NCI-H2081 (cell line): ENCODE measurements at regions not wholly inside any gene's neighbourhood (a gene's known extent, or its start where the extent isn't known, plus 50 kb on each side); places are given as distances from the start of the nearest gene placed in this dataset.

Experiments
- DNase-seq, 2 experiments: peaks; one replicate each; lab custom pipeline; 2025; lab: John Stamatoyannopoulos, UW

DNA sequence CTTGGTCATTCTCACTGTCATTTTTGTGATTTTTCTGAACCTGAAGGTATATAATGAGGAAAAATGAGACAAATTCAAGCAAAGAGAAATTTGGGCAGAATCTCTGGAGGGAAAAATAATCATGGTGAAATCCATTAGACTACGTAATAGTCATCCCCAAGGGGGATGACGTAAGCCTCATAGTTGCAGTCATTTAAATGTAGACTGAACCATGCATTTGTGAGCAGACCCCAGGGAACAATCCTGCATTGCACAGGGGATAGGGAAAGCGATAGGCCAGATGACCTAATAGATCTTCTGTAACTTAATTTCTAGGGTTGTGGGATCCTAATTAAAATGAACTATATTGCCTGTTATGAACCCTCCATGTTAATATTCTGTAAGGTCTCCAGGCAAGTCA, 167.4 kb upstream of the C1orf21 start:
- DNase-seq = no peak

- no peak for DNase-seq
Observed at GRCh38 chr1:184219883-184220282, 166.9 kb upstream of the C1orf21 start.

- DNase-seq = no peak
Observed at GRCh38 chr1:184221087-184221486, 165.7 kb upstream of the C1orf21 start.

DNA sequence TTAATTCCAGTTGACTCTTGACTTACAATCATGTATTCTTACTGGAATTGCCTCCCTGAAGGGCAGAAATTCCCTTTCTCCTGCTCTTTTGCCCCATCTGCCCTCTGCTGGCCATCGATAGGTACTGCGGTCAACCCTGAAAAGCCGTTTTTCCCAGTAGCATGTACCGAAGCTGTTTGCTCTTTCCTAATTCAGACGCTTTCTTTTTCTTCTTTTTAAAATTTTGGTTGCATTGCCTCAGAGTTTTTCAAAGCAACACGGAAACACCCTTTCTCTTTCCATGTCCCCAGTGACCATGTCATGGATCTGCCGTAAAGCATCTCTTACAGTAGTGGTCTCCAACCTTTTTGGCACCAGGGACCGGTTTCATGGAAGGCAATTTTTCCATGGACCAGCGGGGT, 164.2 kb upstream of the C1orf21 start:
- DNase-seq = peak; percentile 42 to 54

GRCh38 chr1:184223216-184223615, 163.6 kb upstream of the C1orf21 start:
- no peak for DNase-seq

DNA sequence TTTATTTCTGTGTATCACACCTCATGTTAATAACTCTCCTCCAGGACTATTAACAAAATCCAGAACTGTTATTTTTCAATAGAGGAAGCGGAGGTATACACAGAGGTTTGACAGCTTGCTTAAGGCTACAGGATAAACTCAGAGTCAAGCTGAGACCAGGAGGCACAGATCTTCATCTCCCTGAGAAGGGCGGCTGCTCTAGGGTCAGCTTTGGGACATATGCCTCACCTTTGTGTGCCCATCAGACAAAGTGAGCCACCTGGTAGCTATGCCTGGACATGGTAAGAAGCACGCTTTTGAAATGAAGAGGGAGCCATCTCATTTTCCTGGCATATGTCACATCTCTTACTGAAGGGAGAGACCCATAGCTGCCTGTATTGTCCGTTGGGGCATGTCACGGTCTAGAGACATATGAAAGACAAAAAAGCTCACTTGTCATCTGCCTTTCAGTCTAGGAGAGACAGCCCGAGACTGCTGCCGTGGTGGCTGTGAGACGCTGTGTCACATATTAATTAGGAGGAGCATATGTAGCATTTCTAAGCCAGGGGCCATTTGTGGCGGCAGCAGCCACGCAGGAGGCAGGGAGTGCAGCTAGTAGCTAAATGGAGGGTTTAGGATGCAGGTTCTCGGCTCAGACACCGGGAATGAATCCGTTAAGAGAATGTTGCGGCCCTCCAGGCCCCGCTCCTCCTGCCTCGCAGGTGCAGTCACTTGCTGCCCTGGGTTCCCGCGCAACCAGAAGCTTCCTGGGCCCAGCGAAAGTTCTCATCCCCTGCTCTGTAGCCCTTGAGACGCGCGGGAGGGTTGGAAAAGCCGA, 161.3 kb upstream of the C1orf21 start:
- no peak for DNase-seq

GRCh38 chr1:184226100-184226487, 160.7 kb upstream of the C1orf21 start:
- DNase-seq = no peak

DNA sequence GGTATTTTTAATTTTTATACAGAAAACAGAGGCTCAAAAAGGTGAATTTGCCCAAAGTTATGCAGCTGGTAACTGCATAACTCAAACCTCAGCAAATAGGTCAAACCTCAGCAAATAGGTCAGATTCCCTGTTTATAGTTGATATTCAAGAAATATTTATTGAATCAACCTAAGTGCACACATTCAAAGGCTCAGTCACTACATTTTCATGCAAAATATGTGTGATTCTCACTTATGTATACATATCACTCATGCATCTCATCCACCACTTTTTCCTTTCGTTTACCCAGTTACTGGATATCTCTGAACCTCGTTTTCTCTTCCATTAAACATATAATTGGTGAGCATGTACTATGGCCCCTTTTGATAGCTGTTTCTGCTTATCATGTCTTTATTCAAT, 158.3 kb upstream of the C1orf21 start:
- DNase-seq = no peak

GRCh38 chr1:184237588-184237987, 149.2 kb upstream of the C1orf21 start:
- no peak for DNase-seq

- no peak for DNase-seq
Observed at GRCh38 chr1:184241446-184241845, 145.4 kb upstream of the C1orf21 start.

DNA sequence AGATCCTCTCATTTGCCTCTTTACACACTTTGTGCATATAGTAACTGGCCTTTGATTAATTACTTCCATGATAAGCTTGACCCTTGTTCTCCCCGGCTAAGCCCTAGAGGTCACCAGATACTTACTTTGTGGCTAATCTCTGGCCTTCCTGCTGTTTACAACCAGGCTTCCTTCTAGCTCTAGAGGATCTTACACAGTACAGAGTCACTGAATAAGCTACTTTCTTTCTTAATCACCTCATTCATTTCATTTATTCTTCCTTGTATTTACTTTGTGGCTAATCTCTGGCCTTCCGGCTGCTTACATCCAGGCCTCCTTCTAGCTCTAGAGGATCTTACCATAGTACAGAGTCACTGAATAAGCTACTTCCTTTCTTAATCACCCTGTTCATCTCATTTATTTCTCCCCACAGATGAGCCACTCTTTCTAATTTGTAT, 144.3 kb upstream of the C1orf21 start:
- no peak for DNase-seq

GRCh38 chr1:184244962-184245361, 141.9 kb upstream of the C1orf21 start:
- no peak for DNase-seq

GRCh38 chr1:184247671-184248070, 139.2 kb upstream of the C1orf21 start:
- no peak for DNase-seq

GRCh38 chr1:184253921-184254320, 132.9 kb upstream of the C1orf21 start:
- DNase-seq = no peak

GRCh38 chr1:184254849-184255248, 132.0 kb upstream of the C1orf21 start:
- no peak for DNase-seq

- DNase-seq = no peak
Observed at GRCh38 chr1:184255560-184255959, 131.3 kb upstream of the C1orf21 start.

- DNase-seq = no peak
Observed at GRCh38 chr1:184257873-184258272, 129.0 kb upstream of the C1orf21 start.

GRCh38 chr1:184258525-184258924, 128.3 kb upstream of the C1orf21 start:
- no peak for DNase-seq

- DNase-seq = no peak
Observed at GRCh38 chr1:184260382-184260781, 126.4 kb upstream of the C1orf21 start.

GRCh38 chr1:184262109-184262508, 124.7 kb upstream of the C1orf21 start:
- no peak for DNase-seq

GRCh38 chr1:184267747-184268146, 119.1 kb upstream of the C1orf21 start:
- DNase-seq = no peak

DNA sequence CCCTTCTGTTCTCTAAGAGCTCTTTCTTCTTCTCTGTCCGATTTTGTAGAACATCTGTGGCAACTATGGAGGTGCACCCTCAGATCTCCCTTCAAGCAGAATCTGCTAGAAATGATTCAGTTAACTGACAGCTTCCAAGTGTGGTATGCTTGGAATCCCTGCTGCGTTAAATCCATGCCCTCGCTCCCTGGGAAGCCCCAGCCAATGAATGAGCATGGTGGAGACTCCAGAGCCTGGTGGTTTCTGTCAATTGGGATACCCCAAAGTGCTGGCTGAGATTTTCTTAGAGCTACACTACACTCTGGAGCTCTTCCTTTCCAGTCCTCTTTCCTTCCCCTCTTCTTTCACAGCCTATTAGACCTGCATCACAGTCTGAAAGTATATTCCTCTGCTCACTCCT, 116.3 kb upstream of the C1orf21 start:
- DNase-seq = no peak

DNA sequence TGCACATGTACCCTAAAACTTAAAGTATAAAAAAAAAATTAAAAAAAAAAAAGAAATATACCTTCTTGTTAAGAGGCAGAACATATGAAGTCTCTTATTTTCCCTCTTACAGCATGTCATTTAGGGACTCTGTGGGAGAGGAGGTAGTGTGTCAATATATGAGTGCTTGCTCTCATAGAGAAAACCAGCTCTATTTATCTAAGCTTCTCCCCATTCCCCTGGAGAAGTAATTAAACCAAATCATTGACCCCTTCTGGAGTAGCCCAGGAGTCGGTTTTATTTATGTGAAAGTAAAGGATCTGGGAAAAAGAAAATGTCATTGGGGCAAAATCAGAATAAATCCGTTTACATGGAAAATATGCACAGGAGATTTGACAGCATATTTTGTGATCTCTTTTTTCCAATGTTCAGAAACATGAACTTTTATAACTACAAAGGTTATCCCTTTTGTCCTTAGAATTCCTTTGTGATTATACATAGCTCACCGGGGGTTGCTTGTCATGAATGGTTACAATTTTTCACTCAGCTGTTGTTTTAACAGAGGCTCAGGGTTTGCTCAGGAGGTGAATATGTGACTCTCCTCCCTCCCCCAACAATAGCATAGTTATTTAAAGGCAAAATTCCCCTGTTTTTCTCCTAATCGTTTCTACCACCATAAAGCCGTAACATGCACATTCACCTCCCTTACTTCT, 114.5 kb upstream of the C1orf21 start:
- DNase-seq = peak in 1 of 2 experiments; percentile 43

DNA sequence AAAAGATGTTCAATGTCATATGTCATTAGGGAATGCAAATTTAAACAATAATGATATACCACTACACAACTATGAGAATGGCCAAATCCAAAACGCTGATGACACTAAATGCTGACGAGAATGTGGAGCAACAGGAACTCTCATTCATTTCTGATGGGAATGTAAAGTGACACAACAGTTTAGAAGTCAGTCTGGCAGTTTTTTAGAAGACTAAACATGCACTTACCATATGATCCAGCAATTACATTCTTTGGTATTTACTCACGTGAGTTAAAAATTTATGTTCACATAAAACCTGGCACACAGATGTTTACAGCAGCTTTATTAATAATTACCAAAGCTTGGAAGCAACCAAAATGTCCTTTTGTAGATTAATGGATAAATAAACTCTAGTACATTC, 110.4 kb upstream of the C1orf21 start:
- DNase-seq = no peak
